Stimulated activated memory B cell treated with anti-CD40 and anti-IgM and Interleukin-4, amounts not matched to agents 10 μg/mL and 1 μg/mL and 100 μg/mL, for 72 hours (primary cell): ENCODE measurements at regions not wholly inside any gene's neighbourhood (a gene's known extent, or its start where the extent isn't known, plus 50 kb on each side); places are given as distances from the start of the nearest gene placed in this dataset.
"Not testable (repeated sequence)": the region's sequence is repeated elsewhere in the genome, so short reads cannot be mapped to it uniquely, and the experiment has no call there.

Experiments
- ATAC-seq: fragments of 150-1000 bp; cut with Tn5 transposase; 2 replicates; pipeline ENCODE4 v1.10.0; 2021
- H3K27ac Mint-ChIP-seq: one replicate; pipeline ENCODE4 v1.8.0; 2022; ENCODE audit warnings: mild to moderate bottlenecking, mixed read lengths
- H3K27me3 Mint-ChIP-seq: one replicate; pipeline ENCODE4 v1.8.0; 2022; ENCODE audit warnings: mixed read lengths
- H3K36me3 Mint-ChIP-seq: one replicate; pipeline ENCODE4 v1.8.0; 2022; ENCODE audit warnings: mixed read lengths
- H3K4me1 Mint-ChIP-seq: one replicate; pipeline ENCODE4 v1.8.0; 2022; ENCODE audit warnings: mixed read lengths
- H3K4me3 Mint-ChIP-seq: one replicate; pipeline ENCODE4 v1.8.0; 2022; ENCODE audit warnings: mild to moderate bottlenecking, moderate library complexity, mixed read lengths
- H3K9me3 Mint-ChIP-seq: one replicate; pipeline ENCODE4 v1.8.0; 2022; ENCODE audit warnings: mixed read lengths

DNA sequence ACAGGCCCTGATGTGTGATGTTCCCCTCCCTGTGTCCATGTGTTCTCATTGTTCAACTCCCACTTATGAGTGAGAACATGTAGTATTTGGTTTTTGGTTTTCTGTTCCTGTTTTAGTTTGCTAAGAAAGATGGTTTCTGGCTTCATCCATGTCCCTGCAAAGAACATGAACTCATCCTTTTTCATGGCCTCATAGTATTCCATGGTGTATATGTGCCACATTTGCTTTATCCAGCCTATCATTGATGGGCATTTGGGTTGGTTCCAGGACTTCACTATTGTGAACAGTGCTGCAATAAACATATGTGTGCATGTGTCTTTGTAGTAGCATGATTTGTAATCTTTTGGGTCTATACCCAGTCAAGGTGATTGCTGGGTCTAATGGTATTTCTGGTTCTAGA lies 211.0 kb downstream of the RRAGB start:
- H3K9me3 Mint-ChIP-seq, result not testable (repeated sequence)

More for the DNA sequence above, 211.0 kb downstream of the RRAGB start:
- ATAC-seq, H3K27ac Mint-ChIP-seq, H3K4me3 Mint-ChIP-seq, H3K27me3 Mint-ChIP-seq: not testable (repeated sequence)
- peaks cover 21% of the 10 kb centered on the region for H3K36me3 Mint-ChIP-seq
- H3K4me1 Mint-ChIP-seq, result peaks cover 25% of the 10 kb centered on the region
